Activated T-helper 1 cell treated with anti-CD3 and anti-CD28 coated beads, Interleukin-12 subunit alpha, Interleukin-12 subunit beta, Interleukin-2, Interleukin-4 antibody, amounts not matched to agents 30 ng/mL and 10 ng/mL and 1 ng/mL, durations not matched to agents 14 hours and 24 hours and 36 hours (primary cell): ENCODE measurements at regions not wholly inside any gene's neighbourhood (a gene's known extent, or its start where the extent isn't known, plus 50 kb on each side); places are given as distances from the start of the nearest gene placed in this dataset.

Experiments
- DNase-seq: peaks from one replicate; pipeline ENCODE4 v3.0.0; 2021; ENCODE audit warnings: low spot score
- H3K27ac Mint-ChIP-seq: one replicate; pipeline ENCODE4 v1.8.0; 2021; ENCODE audit warnings: mild to moderate bottlenecking, mixed read lengths
- H3K27me3 Mint-ChIP-seq: one replicate; pipeline ENCODE4 v1.8.0; 2022; ENCODE audit warnings: mild to moderate bottlenecking, moderate library complexity, mixed read lengths; ENCODE audit not compliant: insufficient read depth
- H3K36me3 Mint-ChIP-seq: one replicate; pipeline ENCODE4 v1.8.0; 2021; ENCODE audit warnings: low read depth, mixed read lengths
- H3K4me1 Mint-ChIP-seq: one replicate; pipeline ENCODE4 v1.8.0; 2021; ENCODE audit warnings: low read depth, mixed read lengths
- H3K4me3 Mint-ChIP-seq: one replicate; pipeline ENCODE4 v1.8.0; 2021; ENCODE audit warnings: mild to moderate bottlenecking, moderate library complexity, mixed read lengths
- H3K9me3 Mint-ChIP-seq: one replicate; pipeline ENCODE4 v1.8.0; 2021; ENCODE audit warnings: mixed read lengths
- intact Hi-C: fragments of 100-400 bp; cut with micrococcal nuclease; formaldehyde crosslinking; loops from one replicate; pipeline ENCODE4 v1.15.1; 2024

DNA sequence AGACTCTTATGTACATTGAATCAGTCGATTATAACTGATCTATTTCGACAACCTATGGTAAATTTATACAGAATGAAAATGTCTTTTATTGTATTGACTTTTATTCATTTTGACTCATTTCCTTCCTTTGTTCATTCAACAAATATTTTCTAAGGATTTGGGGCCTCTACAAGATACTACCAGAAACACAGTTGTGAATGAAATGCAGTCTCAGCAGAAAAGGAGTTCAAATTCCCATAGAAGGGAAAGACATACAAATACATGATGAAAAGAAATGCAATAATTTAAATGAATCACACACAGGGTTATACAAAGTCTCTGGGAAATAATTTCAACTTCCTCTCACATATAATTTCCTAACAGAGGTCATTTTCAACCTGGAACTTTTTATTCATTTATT lies 134.0 kb upstream of the SEMA3A start:
- H3K27me3 Mint-ChIP-seq = no peaks in the 10 kb centered on the region
- intact Hi-C loops = no loop called here
- H3K36me3 Mint-ChIP-seq = no peaks in the 10 kb centered on the region
- H3K27ac Mint-ChIP-seq = no peak overlapping the region
- DNase-seq = no peak
- no peak overlapping the region for H3K4me3 Mint-ChIP-seq
- H3K9me3 Mint-ChIP-seq = no peaks in the 10 kb centered on the region
- no peaks in the 10 kb centered on the region for H3K4me1 Mint-ChIP-seq

DNA sequence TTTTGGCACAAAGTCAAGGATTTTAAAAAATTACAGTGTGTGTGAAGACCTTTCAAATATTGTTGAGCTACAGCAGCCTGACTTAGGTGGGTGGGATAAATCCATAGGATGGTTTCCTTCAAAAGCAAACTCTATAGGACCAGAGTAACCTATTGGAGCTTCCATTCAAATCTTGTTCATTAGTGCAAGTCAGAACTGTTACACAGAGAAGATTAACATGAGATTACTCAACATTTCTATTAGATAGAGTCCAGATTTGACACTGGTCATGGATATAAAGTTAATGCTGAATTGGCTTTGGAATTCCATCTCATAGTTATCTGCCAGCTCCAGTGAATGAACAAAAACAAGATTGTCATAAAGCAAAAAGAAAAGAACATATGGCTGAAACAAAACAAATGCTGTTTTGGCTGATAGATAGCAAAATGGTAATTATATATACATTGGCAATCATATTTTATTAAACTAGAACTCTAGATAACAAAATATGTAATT lies 129.6 kb upstream of the SEMA3A start:
- DNase-seq = no peak
- no peak overlapping the region for H3K27ac Mint-ChIP-seq
- intact Hi-C loops = no loop called here

DNA sequence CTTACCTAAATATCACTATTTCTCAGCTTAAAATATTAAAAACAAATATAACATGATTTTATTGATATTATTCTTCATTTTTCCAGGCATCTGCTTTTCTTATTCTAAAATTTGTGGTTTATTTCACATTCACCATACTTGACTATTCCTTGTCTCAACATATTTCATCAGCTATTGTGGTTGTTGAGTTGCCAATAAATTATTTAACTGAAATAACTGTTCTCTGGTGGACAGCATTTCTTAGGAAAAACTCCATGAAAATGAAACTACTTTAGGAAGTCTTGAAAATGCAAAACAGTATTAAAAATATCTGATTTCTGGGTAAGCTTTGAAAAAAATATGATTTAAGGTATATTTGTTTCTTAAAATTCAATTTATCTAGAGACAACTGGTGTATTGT lies 122.9 kb upstream of the SEMA3A start:
- H3K27ac Mint-ChIP-seq = no peak overlapping the region
- no peaks in the 10 kb centered on the region for H3K9me3 Mint-ChIP-seq
- no peaks in the 10 kb centered on the region for H3K4me1 Mint-ChIP-seq
- no peak overlapping the region for H3K4me3 Mint-ChIP-seq
- peaks cover 1% of the 10 kb centered on the region for H3K27me3 Mint-ChIP-seq
- intact Hi-C loops = no loop called here
- H3K36me3 Mint-ChIP-seq = no peaks in the 10 kb centered on the region
- no peak for DNase-seq

More for the DNA sequence above, 129.6 kb upstream of the SEMA3A start:
- no peaks in the 10 kb centered on the region for H3K4me1 Mint-ChIP-seq
- no peak overlapping the region for H3K4me3 Mint-ChIP-seq
- peaks cover 3% of the 10 kb centered on the region for H3K27me3 Mint-ChIP-seq
- H3K36me3 Mint-ChIP-seq = no peaks in the 10 kb centered on the region
- no peaks in the 10 kb centered on the region for H3K9me3 Mint-ChIP-seq

DNA sequence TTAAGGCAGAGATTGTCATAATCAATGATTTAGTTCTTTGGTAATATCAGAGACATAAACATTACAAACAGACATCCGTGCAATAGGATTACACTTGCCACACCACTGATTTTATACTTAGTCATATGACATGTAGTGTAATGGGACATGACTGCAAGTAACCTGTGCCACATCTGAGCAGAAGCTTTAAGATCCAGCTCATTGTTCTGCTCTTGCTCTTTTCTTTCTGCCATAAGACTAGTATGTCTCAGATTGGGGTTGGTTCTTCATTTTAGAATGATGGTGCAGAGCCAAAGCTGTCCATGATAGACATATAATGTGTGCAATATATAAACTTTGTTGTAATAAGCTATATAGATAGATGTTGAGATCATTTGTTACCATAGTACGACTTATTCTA lies 119.7 kb upstream of the SEMA3A start:
- H3K9me3 Mint-ChIP-seq = no peaks in the 10 kb centered on the region
- intact Hi-C loops = no loop called here
- no peak overlapping the region for H3K27ac Mint-ChIP-seq
- DNase-seq = no peak
- H3K4me3 Mint-ChIP-seq = no peak overlapping the region
- no peaks in the 10 kb centered on the region for H3K4me1 Mint-ChIP-seq
- H3K27me3 Mint-ChIP-seq = no peaks in the 10 kb centered on the region
- no peaks in the 10 kb centered on the region for H3K36me3 Mint-ChIP-seq

DNA sequence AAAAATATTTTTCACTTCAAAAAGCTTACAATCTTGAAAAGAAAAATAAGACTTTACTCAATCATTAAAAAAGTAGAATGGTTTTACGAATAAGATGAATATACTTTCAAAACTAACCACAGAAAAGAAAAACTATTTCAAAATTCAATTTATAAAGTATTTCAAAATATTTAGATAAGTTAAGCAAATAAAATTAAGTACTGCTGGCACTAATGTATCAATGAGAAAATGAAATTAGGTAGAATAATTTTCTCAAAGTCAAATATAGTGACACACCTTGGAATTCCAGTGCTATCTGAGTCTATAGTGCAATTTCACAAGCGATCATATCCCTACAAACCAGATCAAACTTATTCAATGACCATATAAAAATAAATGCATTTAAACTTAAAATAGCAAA lies 109.8 kb upstream of the SEMA3A start:
- Mint-ChIP-seq H3K4me1 (no peaks in the 10 kb centered on the region), H3K36me3 (no peaks in the 10 kb centered on the region), H3K9me3 (no peaks in the 10 kb centered on the region), H3K4me3 (no peak overlapping the region), H3K27ac (no peak overlapping the region), H3K27me3 (peaks cover 4% of the 10 kb centered on the region)
- intact Hi-C loops = no loop called here
- no peak for DNase-seq

DNA sequence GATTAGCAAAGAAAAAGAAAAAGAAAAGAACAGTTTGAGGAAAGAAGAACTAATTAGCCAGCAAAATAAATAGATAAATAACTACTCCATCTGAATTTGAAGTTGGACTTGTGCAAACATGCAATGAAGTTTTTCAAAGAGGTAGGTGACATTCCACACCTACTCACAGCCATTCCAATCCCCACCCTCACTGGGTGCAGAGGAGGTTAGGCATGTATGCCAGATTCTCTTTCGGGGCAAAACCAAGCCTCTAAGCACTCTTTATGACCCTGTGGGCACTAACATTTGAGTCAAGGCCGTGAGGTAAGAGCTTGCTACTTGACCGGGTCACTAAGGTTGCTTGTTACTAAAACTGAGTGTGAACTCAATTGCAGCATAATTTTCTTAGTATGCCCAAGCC lies 108.4 kb upstream of the SEMA3A start:
- H3K27me3 Mint-ChIP-seq = peaks cover 4% of the 10 kb centered on the region
- no peak overlapping the region for H3K4me3 Mint-ChIP-seq
- H3K27ac Mint-ChIP-seq = no peak overlapping the region
- H3K9me3 Mint-ChIP-seq = no peaks in the 10 kb centered on the region
- H3K4me1 Mint-ChIP-seq = no peaks in the 10 kb centered on the region
- DNase-seq = no peak
- H3K36me3 Mint-ChIP-seq = no peaks in the 10 kb centered on the region
- intact Hi-C loops = no loop called here

DNA sequence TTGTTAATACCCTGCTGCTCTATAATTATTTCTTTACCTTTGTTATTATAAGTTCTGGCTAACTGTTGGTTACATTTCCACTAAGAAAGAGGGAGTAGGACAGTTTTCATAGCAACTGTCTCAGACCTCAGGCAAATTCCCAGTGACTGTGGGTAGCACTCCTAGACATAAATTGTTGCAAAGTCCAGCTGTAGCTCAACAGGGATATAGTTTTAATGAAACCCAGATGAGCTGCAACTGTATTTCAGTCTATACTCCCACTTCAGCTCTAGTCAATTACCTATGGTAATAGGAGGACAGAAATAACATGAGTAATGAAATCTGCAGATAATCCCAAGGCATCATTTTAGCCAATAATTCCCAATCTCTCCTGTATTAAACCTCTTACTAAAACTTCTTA lies 103.0 kb upstream of the SEMA3A start:
- Mint-ChIP-seq H3K27me3 (no peaks in the 10 kb centered on the region), H3K9me3 (no peaks in the 10 kb centered on the region), H3K36me3 (no peaks in the 10 kb centered on the region), H3K4me3 (no peak overlapping the region), H3K27ac (no peak overlapping the region), H3K4me1 (no peaks in the 10 kb centered on the region)
- DNase-seq = no peak
- intact Hi-C loops = no loop called here

DNA sequence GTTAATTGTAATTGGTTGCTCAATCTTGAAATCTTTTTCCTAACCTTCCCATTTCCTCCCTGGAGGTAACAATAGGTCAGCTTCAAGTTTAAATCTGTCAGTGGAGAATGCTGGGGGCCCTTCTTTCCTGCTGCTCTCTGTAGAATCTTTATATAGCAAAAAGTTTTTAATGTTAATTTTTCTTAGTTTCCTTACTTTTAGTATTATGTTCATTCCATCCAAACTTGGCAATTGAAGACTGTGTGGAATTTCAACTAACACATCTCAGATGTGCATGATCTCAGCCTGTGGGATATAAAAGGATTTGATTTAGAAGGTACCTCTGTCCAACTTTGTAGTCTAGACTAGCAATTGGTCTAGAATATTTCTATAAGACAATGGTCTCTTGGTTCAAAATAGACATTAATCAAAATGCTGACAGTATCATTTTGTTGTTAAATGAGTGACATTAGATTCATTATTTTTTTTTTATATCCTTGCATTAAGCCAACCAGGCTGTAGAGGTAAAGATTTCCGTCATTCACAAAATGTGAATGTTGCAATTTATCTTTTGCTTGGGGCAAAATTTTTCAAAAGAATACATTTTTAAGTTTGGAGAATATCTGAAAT lies 100.4 kb upstream of the SEMA3A start:
- no peaks in the 10 kb centered on the region for H3K9me3 Mint-ChIP-seq
- no peaks in the 10 kb centered on the region for H3K27me3 Mint-ChIP-seq
- H3K27ac Mint-ChIP-seq = no peak overlapping the region
- H3K4me1 Mint-ChIP-seq = no peaks in the 10 kb centered on the region
- intact Hi-C loops = no loop called here
- no peaks in the 10 kb centered on the region for H3K36me3 Mint-ChIP-seq
- no peak for DNase-seq
- H3K4me3 Mint-ChIP-seq = no peak overlapping the region

DNA sequence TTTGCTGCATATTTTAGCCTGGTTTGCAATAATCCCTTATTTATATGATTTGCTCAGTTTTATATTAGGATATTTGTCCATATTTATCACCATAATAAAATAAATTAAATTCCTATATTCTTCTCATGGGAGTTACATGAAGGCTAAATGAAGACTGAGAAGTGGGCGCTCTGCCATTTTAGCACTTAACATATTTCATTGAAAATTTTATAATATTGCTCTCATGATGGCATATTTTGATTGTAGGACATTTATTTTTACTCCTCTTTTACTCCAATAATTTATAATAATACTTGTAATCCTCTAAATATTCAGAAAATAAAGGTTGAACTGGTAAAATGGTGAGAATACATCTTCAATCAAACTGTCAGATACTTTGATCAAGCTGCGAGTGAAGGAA lies 99.8 kb upstream of the SEMA3A start:
- Mint-ChIP-seq H3K9me3 (no peaks in the 10 kb centered on the region), H3K4me1 (no peaks in the 10 kb centered on the region), H3K36me3 (no peaks in the 10 kb centered on the region), H3K27ac (no peak overlapping the region), H3K27me3 (no peaks in the 10 kb centered on the region), H3K4me3 (no peak overlapping the region)
- intact Hi-C loops = no loop called here
- no peak for DNase-seq

DNA sequence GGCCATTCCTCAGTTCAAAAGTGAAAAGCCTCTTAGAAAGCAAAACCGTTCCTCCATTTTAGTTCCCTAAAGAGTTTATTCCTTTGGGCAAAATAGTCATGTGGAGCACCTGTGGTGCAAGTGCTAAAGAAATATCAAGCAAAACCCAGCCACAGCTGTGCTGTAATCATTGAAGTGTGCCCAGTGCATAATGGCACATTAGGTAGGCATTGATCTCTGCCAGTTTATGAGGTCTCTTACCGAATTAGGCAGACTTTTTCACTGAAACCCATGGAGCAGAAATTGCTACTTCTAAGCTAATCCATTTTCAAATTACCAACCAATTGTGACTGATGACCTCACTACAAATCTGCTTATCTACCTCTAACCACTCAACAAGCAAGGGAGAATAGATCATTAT lies 97.2 kb upstream of the SEMA3A start:
- Mint-ChIP-seq H3K36me3 (no peaks in the 10 kb centered on the region), H3K27ac (no peak overlapping the region), H3K9me3 (no peaks in the 10 kb centered on the region), H3K4me1 (no peaks in the 10 kb centered on the region), H3K4me3 (no peak overlapping the region), H3K27me3 (no peaks in the 10 kb centered on the region)
- intact Hi-C loops = no loop called here
- DNase-seq = no peak

DNA sequence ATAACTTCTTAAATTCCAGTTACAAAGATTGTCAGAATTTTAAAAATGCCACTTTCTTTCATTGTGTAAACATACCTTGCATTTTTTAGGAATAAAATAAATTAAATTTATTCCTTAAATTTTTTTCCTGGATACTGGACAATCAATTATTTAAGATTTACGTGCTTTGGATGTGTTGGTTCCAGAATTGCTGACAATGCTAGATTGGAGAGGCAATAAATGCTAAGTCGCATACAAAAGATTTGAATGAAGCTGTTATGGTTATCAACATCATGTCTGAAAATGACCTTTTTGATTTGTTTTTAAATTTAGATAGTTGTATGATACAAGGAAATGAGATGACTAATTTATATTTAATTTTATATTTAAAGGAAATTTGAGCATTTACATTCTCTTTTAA lies 89.2 kb upstream of the SEMA3A start:
- Mint-ChIP-seq H3K36me3 (no peaks in the 10 kb centered on the region), H3K27ac (no peak overlapping the region), H3K4me3 (no peak overlapping the region), H3K9me3 (no peaks in the 10 kb centered on the region), H3K27me3 (no peaks in the 10 kb centered on the region), H3K4me1 (no peaks in the 10 kb centered on the region)
- intact Hi-C loops = no loop called here
- no peak for DNase-seq

DNA sequence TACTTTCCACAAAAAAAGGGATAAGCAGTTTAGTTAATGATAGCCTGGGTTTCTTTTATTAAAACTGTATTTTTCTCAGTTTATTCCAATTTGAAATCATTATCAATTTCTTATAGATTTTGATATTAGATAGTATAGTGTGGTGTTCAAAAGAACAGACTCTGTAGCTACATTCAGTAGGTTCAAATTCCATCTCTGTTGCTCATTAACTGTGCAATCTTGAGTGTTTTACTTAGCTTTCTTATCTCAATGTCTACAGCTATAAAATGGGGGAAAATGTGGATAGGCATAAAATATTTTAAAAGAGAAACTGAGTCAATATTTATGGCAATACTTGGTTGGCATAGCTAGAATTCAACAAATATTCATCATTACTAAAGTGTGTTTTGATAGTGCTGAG lies 86.9 kb upstream of the SEMA3A start:
- intact Hi-C loops = no loop called here
- no peak for DNase-seq
- no peak overlapping the region for H3K27ac Mint-ChIP-seq
- no peaks in the 10 kb centered on the region for H3K9me3 Mint-ChIP-seq
- no peaks in the 10 kb centered on the region for H3K27me3 Mint-ChIP-seq
- no peak overlapping the region for H3K4me3 Mint-ChIP-seq
- H3K4me1 Mint-ChIP-seq = no peaks in the 10 kb centered on the region
- no peaks in the 10 kb centered on the region for H3K36me3 Mint-ChIP-seq

DNA sequence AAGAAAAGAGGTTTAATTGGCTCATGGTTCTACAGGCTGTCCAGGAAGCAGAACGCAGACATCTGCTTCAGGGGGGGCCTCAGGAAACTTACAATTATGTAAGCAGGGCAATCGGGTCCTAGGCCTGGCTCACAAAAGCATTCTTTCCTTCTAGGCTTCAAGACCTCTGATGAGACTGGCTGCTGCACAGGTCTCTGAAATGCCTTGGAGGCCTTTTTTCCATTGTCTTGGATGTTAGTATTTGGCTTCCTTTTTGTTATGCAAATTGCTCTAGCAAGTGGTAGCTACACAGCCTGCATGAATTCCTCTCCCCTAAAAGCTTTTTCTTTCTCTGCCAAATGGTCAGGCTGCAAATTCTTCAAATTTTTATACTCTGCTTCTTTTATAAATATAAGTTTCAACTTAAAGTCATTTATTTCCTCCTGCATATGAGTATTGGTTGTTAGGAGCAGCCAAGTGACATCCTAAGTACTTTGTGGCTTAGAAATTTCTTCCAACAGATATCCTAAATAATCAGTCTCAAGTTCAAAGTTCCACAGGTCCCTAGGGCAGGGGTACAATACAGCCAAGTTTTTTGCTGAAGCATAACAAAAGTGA lies 83.1 kb upstream of the SEMA3A start:
- DNase-seq = no peak
- intact Hi-C loops = no loop called here
- no peaks in the 10 kb centered on the region for H3K27me3 Mint-ChIP-seq
- H3K4me3 Mint-ChIP-seq = no peak overlapping the region
- H3K27ac Mint-ChIP-seq = no peak overlapping the region
- H3K9me3 Mint-ChIP-seq = no peaks in the 10 kb centered on the region
- H3K36me3 Mint-ChIP-seq = no peaks in the 10 kb centered on the region
- no peaks in the 10 kb centered on the region for H3K4me1 Mint-ChIP-seq
